Stimulated activated naive CD8-positive, alpha-beta T cell treated with anti-CD3 and anti-CD28 coated beads, Interleukin-15, Interleukin-2, amounts not matched to agents 100 ng/mL and 50 ng/mL, for 24 hours (primary cell): ENCODE measurements at regions not wholly inside any gene's neighbourhood (a gene's known extent, or its start where the extent isn't known, plus 50 kb on each side); places are given as distances from the start of the nearest gene placed in this dataset.
A peak's percentile ranks its signal among the peaks of the same experiment; 100 is the strongest.
"Not testable (repeated sequence)": the region's sequence is repeated elsewhere in the genome, so short reads cannot be mapped to it uniquely, and the experiment has no call there.

Source experiments
- H3K27ac Mint-ChIP-seq: one replicate; pipeline ENCODE4 v1.8.0; 2021; ENCODE audit warnings: mild to moderate bottlenecking, mixed read lengths
- H3K27me3 Mint-ChIP-seq: one replicate; pipeline ENCODE4 v1.8.0; 2021; ENCODE audit warnings: mixed read lengths
- H3K36me3 Mint-ChIP-seq: one replicate; pipeline ENCODE4 v1.8.0; 2021; ENCODE audit warnings: low read depth, mixed read lengths
- H3K4me1 Mint-ChIP-seq: one replicate; pipeline ENCODE4 v1.8.0; 2021; ENCODE audit warnings: low read depth, mixed read lengths
- H3K4me3 Mint-ChIP-seq: one replicate; pipeline ENCODE4 v1.8.0; 2021; ENCODE audit warnings: mild to moderate bottlenecking, mixed read lengths
- H3K9me3 Mint-ChIP-seq: one replicate; pipeline ENCODE4 v1.8.0; 2021; ENCODE audit warnings: mixed read lengths

DNA sequence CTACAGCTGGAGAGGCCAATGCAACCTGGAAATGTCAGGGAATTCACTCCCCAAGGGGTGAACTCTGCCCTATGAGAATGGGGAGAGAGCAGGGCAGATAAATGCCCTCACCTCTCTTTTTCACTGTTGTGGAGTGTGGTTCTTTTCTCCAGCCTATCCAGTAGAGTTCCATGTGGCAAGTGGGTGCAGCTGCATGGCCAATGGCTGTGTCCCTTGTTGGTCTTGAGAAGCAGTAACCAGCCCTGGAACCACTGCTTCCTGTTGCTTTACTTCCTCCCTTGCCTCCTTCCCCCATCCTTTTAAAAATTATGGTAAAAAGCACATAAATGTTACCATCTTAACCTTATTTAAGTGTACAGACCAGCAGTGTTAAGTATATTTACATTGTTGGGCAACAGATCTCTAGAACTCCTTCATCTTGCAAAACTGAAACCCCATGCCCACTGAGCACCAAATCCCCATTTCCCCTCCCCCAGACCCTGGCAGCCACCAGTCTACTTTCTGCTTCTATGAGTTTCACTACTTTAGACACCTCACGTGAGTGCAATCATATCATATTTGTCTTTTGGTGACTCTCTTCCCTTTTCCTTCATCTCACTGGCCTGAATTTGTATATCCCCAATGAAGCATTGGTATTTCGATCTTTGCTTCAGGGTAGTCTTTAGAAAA, 77.0 kb upstream of the GRIP1 start:
- Mint-ChIP-seq H3K4me1 (peaks cover 25% of the 10 kb centered on the region), H3K36me3 (peaks cover under 1% of the 10 kb centered on the region), H3K27ac (peak overlapping the region; percentile 5), H3K9me3 (peaks cover under 1% of the 10 kb centered on the region), H3K27me3 (no peaks in the 10 kb centered on the region), H3K4me3 (no peak overlapping the region)

DNA sequence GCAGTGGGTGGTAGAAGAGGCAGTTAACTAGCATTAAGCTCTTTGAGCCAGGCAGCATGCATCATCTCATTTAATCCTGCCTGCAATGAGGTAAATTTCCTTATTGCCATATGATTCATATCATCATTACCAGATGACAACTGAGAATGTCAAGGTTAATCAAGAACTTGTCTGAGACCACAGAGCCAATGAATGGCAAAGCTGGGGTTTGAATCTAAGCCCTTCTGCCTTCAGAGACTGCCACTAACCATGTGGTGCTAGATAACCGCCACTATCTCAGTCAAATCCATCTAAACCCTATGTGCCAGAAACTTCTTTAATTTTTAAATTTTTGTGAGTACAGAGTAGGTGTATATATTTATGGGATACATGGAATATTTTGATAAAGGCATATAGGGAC, 77.8 kb upstream of the GRIP1 start:
- Mint-ChIP-seq H3K4me3 (no peak overlapping the region), H3K9me3 (peaks cover 7% of the 10 kb centered on the region), H3K4me1 (peaks cover 25% of the 10 kb centered on the region), H3K27ac (no peak overlapping the region), H3K36me3 (peaks cover 7% of the 10 kb centered on the region), H3K27me3 (no peaks in the 10 kb centered on the region)

DNA sequence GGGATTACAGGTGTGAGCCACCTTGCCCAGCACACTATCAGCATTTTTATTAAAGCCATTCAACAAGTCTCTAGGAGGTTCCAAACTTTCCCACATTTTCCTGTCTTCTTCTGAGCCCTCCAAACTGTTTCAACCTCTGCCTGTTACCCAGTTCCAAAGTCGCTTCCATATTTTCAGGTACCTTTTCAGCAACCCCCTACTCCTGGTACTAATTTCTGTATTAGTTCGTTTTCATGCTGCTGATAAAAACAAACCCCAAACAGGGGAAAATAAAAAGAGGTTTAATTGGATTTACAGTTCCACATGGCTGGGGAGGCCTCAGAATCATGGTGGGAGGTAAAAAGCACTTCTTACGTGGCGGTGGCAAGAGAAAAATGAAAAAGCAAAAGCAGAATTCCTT, 81.2 kb upstream of the GRIP1 start:
- H3K27me3 Mint-ChIP-seq, H3K4me3 Mint-ChIP-seq, H3K9me3 Mint-ChIP-seq, H3K27ac Mint-ChIP-seq, H3K36me3 Mint-ChIP-seq: not testable (repeated sequence)
- H3K4me1 Mint-ChIP-seq: peaks cover 21% of the 10 kb centered on the region

DNA sequence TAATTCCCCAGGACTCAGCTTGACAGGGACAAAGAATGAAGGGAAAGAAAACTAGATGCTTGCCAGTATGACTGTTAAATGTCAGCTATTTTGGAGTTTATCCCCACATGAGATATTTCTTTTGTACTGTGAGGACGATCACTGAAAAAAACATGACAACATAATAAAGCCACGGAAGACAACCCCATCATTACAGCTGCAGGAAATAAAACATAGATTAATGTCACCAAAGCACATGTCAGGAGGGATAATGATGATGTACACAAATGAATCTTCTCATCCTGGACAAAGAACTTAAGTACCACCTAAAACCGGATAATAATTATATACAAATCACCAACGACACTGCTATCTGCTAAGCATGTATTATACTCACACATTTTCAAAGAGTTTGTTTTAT, 84.6 kb upstream of the GRIP1 start:
- Mint-ChIP-seq H3K4me1 (peaks cover 29% of the 10 kb centered on the region), H3K27me3 (no peaks in the 10 kb centered on the region), H3K36me3 (peaks cover 7% of the 10 kb centered on the region), H3K27ac (no peak overlapping the region), H3K4me3 (no peak overlapping the region), H3K9me3 (peaks cover 7% of the 10 kb centered on the region)

DNA sequence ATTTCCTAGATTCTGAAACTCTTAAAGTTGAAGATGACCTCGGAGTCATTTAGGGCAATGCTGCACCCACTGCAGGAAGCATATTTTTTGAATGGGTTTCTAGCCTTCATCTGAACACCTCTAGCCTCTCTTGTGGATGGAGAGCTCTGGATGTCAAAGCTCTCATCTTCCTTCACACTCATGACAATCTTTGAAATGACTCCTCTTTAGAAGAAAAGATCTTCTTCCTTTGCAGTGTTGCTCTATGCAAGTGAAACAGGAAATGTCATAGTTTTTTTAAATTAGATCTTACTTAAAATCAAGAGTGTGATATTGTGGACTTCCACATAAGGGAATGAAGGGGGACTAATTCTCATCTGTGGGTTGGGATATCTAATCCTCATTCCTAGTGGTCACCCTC, 86.3 kb upstream of the GRIP1 start:
- no peaks in the 10 kb centered on the region for H3K27me3 Mint-ChIP-seq
- no peak overlapping the region for H3K4me3 Mint-ChIP-seq
- H3K27ac Mint-ChIP-seq: no peak overlapping the region
- peaks cover 38% of the 10 kb centered on the region for H3K4me1 Mint-ChIP-seq
- peaks cover 7% of the 10 kb centered on the region for H3K9me3 Mint-ChIP-seq
- peaks cover 7% of the 10 kb centered on the region for H3K36me3 Mint-ChIP-seq

DNA sequence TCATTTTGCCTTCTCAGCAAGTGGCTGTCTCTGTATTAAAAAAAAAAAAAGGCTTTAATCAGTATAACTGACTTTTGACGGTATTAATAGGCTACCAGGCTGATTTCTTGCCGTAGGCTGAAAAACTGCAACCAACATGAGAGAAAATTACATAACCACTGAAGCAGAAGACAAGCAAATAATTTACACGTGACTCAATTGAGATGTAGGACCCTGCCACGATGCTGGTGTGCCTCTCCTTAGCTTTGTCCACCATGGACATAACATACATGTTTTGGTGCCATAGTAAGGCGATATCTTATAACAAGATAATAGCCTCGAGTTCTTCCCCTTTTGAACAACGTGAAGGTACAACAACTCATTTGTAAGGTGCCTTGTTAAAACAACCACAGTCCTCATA, 88.7 kb upstream of the GRIP1 start:
- Mint-ChIP-seq H3K9me3 (no peaks in the 10 kb centered on the region), H3K4me3 (no peak overlapping the region), H3K36me3 (no peaks in the 10 kb centered on the region), H3K27me3 (no peaks in the 10 kb centered on the region), H3K4me1 (peaks cover 38% of the 10 kb centered on the region), H3K27ac (no peak overlapping the region)

DNA sequence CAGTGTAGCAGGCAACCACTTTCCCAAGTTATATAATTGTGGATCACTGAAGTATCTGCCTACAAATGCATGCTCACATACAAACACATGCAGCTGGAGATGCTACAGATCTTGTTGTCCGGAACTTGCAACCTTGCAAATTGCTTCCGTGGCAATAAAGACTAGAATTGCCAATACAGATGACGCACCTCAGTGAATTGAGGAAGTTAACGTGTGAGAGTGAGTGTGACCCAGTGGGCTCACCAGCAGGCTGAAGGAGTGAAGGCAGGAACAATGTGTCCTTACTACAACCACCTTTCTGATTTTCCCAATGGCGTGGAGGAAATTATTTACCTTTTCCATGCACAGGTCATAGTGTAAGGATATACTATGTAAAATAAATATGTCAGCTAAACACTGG, 89.4 kb upstream of the GRIP1 start:
- Mint-ChIP-seq H3K4me3 (no peak overlapping the region), H3K36me3 (no peaks in the 10 kb centered on the region), H3K27me3 (no peaks in the 10 kb centered on the region), H3K4me1 (peaks cover 38% of the 10 kb centered on the region), H3K27ac (no peak overlapping the region), H3K9me3 (no peaks in the 10 kb centered on the region)

DNA sequence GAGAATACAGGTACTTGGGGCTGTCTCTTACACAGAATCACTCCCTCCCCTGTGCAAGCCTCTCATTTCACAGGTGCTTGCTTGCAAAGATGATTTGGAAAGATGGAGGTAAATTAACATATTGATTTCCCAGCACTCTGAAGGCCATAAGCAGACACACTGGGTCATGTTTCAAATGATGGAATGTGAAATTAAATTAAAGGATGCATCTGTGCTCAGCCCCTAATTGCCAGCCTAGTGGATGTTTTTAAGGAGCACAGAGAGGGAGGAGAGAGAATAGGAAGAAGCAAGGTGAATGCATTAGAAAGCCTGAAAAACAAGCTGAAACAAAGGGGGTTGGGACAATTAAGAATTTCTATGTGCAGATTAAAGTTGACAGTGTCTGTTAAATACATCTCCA, 96.1 kb upstream of the GRIP1 start:
- H3K4me1 Mint-ChIP-seq: peaks cover 19% of the 10 kb centered on the region
- no peaks in the 10 kb centered on the region for H3K27me3 Mint-ChIP-seq
- H3K9me3 Mint-ChIP-seq: no peaks in the 10 kb centered on the region
- H3K36me3 Mint-ChIP-seq: no peaks in the 10 kb centered on the region
- no peak overlapping the region for H3K4me3 Mint-ChIP-seq
- H3K27ac Mint-ChIP-seq: no peak overlapping the region

DNA sequence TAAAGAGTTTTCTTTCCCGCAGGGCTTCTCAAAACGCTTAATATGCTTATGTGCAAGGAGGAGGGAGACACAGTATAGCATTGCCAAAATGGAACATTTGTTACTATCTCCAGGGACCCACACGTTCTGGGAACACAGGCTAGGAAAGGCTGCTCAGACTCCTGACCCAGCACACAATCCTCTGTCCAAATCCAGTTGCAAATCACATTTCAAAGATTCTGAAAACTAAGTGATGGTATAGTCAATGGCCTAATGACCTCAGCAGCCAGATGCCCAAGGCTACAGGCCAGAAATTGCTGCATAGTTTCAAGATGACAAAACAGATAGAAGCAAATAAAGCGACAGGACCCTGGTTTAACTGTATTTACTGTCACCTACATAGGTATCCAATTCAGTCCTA, 97.0 kb upstream of the GRIP1 start:
- H3K36me3 Mint-ChIP-seq: no peaks in the 10 kb centered on the region
- H3K9me3 Mint-ChIP-seq: no peaks in the 10 kb centered on the region
- no peak overlapping the region for H3K4me3 Mint-ChIP-seq
- H3K4me1 Mint-ChIP-seq: peaks cover 19% of the 10 kb centered on the region
- no peaks in the 10 kb centered on the region for H3K27me3 Mint-ChIP-seq
- H3K27ac Mint-ChIP-seq: no peak overlapping the region

DNA sequence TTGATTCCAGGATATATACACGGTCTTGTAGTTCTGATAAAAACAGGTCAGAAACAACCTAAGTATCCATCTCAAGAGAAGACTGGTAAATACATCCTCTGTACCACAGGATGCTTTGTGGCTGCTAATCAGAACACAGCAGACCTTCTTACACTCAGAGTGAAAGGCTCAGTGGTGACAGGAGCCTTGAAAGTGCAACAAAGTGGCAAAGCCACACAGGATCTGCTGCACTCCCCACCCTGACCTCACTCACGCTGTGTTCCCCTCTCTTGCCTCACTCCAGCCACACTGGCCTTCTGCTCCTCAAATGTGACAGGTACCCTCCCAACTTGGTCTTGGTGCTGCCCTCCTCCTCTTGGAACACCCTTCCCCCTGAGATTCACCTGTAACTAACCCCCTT, 98.1 kb upstream of the GRIP1 start:
- peak overlapping the region; percentile 47 for H3K27ac Mint-ChIP-seq
- H3K36me3 Mint-ChIP-seq: no peaks in the 10 kb centered on the region
- no peak overlapping the region for H3K4me3 Mint-ChIP-seq
- no peaks in the 10 kb centered on the region for H3K27me3 Mint-ChIP-seq
- H3K9me3 Mint-ChIP-seq: no peaks in the 10 kb centered on the region
- H3K4me1 Mint-ChIP-seq: peaks cover 19% of the 10 kb centered on the region

DNA sequence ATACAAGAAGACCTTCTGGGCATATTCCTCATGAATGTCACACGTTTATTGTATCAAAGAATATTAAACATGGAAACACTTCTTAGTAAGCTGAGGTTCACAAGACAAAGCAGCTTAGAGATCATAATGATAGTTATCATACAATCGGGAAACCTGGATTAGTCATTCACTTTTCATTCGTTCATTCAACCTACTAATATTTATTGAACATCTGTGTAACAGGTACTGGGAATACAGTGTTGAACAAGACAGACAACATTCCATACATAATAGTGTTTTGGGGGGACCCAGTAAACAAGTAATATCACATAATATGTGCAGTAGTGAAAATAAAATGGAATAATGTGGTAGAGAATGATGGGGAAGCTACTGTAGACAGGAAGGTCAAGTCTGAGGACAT, 100.6 kb upstream of the GRIP1 start:
- peaks cover 19% of the 10 kb centered on the region for H3K4me1 Mint-ChIP-seq
- no peak overlapping the region for H3K27ac Mint-ChIP-seq
- H3K36me3 Mint-ChIP-seq: no peaks in the 10 kb centered on the region
- no peak overlapping the region for H3K4me3 Mint-ChIP-seq
- H3K9me3 Mint-ChIP-seq: no peaks in the 10 kb centered on the region
- H3K27me3 Mint-ChIP-seq: no peaks in the 10 kb centered on the region

DNA sequence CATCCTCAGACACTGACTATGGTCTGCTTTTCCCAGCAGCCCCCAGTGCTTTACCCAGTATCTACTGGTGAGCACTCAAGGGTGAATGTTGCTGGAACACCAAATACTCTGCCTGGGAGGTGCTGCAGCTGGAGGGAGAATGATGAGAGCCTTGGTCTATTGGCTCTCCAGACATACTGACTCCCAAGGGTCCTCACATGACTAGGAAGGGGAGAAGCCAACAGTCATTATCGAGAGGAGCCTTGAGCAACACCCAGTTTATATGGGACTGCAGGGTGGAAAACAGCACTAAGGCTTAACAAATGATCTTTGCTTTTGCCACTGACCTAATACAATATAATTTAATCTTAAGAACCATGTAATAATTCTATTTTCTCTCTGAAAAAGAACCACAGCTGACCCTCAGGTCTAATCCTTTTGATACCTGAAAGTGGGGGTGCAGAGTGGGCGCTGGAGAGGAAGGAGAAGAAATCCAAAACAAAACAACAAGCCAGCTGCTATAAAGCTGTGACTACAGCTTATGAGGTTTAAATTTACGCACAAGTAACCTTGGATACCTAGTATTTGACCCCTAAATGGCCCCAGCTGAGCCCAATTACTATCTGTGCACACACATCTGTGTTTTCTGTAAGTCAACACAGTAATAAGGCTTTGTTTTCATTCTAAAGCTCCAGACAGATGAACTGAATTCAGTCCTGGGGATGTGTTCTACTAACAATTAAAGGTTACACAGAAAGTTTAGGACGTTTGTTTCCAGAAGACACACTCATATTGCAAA, 107.8 kb upstream of the GRIP1 start:
- Mint-ChIP-seq H3K36me3 (no peaks in the 10 kb centered on the region), H3K27me3 (no peaks in the 10 kb centered on the region), H3K27ac (no peak overlapping the region), H3K4me3 (no peak overlapping the region), H3K4me1 (no peaks in the 10 kb centered on the region), H3K9me3 (no peaks in the 10 kb centered on the region)

DNA sequence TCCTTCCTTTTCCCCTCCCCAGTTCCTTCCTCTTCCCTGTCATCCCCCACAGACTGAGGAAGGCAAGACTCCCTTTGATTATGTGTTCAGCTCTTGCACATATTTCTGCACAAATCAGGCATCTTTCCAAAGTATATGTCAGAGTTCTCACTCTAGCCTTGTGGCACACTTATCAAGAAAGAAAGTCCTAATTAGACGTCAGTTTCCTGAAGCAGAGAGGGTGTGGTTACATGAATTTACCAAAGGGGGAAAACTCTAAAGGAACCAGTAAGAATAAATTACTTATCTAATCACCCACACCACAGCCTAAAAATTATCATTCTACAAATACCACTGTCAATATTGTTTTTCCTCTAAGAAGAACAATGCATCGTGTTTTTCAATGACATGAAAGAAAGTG, 120.7 kb upstream of the GRIP1 start:
- H3K27me3 Mint-ChIP-seq: no peaks in the 10 kb centered on the region
- H3K4me3 Mint-ChIP-seq: no peak overlapping the region
- H3K27ac Mint-ChIP-seq: no peak overlapping the region
- H3K36me3 Mint-ChIP-seq: no peaks in the 10 kb centered on the region
- no peaks in the 10 kb centered on the region for H3K9me3 Mint-ChIP-seq
- peaks cover 6% of the 10 kb centered on the region for H3K4me1 Mint-ChIP-seq

DNA sequence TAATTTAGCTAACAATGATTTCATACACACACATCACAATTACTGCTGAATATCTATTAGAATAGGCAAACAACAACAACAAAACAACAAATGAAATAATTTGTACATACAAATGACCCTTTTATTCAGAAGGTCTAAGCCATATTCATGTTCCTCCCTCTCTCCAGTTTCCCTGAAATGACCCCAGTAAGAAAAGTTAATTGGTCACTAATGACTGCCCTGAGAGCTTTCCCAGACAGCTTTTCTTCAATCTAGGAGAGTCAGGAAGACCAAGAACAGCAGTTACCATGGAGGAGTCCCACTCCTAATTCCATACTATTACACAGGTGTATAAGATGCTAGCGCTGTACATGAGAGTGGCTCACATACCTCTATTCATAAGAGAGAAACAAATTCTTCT, 121.2 kb upstream of the GRIP1 start:
- Mint-ChIP-seq H3K4me3 (no peak overlapping the region), H3K27me3 (no peaks in the 10 kb centered on the region), H3K36me3 (no peaks in the 10 kb centered on the region), H3K27ac (no peak overlapping the region), H3K9me3 (no peaks in the 10 kb centered on the region), H3K4me1 (peaks cover 6% of the 10 kb centered on the region)

DNA sequence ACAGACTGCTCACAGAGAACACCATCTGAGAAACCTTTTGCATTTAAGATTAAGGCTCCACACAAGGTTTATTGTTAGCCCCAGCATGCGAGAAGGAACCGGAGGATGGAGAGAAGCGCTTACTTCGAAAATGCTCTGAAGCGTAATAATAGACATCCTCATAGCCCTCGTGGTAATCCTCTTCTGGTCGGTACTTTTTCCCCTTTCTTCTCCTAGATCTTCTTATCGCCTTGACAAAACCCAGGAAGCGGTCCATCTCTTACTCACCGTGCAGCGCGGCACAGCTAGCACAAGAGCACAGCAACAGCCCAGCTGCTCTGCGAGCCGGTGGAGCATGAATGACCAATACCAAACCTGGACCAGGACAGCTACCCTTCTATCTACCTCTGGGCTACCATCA, 125.1 kb upstream of the GRIP1 start:
- Mint-ChIP-seq H3K4me1 (peaks cover 6% of the 10 kb centered on the region), H3K4me3 (no peak overlapping the region), H3K27me3 (peaks cover 3% of the 10 kb centered on the region), H3K36me3 (no peaks in the 10 kb centered on the region), H3K27ac (no peak overlapping the region), H3K9me3 (no peaks in the 10 kb centered on the region)

DNA sequence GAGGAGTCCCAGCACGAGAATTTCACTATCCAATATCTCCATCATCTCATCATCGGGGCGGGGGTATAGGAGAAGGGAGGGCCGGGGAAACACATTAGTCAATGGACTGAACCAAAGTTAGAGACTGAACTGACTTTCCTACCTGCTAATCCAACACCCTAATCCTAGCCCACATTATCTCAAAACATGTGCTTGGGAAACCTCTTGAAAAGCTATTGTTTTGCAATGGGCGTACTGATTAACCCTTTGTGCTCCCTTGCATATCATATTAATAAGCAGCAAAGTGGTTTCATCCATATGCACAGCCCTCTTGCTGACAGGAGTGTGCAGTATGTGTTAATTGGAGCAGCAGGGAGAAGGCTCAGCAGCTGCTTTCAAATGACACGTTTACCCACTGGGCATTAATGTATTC, 125.7 kb upstream of the GRIP1 start:
- H3K4me1 Mint-ChIP-seq: peaks cover 2% of the 10 kb centered on the region
- no peak overlapping the region for H3K4me3 Mint-ChIP-seq
- peaks cover 3% of the 10 kb centered on the region for H3K27me3 Mint-ChIP-seq
- no peaks in the 10 kb centered on the region for H3K36me3 Mint-ChIP-seq
- H3K9me3 Mint-ChIP-seq: no peaks in the 10 kb centered on the region
- no peak overlapping the region for H3K27ac Mint-ChIP-seq
